GM12874 (cell line): ENCODE measurements at regions not wholly inside any gene's neighbourhood (a gene's known extent, or its start where the extent isn't known, plus 50 kb on each side); places are given as distances from the start of the nearest gene placed in this dataset.

Source experiments
- CTCF ChIP-seq: IDR thresholded peaks from 2 replicates; pipeline ENCODE4 v1.5.1; 2011; ENCODE audit warnings: low read depth, mild to moderate bottlenecking, control low read depth, low read length, moderate library complexity; ENCODE audit not compliant: insufficient read depth

GRCh38 chr9:84504360-84504759 is 163.8 kb upstream of the SLC28A3 start:
- TF ChIP-seq CTCF: no peak

GRCh38 chr9:84511651-84512050 is 157.9 kb upstream of the NTRK2 start:
- TF ChIP-seq CTCF: no peak

- no peak for TF ChIP-seq CTCF
Measured at GRCh38 chr9:84512493-84512892, 157.0 kb upstream of the NTRK2 start.

- TF ChIP-seq CTCF: no peak
Measured at GRCh38 chr9:84513473-84513872, 156.1 kb upstream of the NTRK2 start.

GRCh38 chr9:84513979-84514378 is 155.6 kb upstream of the NTRK2 start:
- no peak for TF ChIP-seq CTCF

GRCh38 chr9:84514421-84514820 is 155.1 kb upstream of the NTRK2 start:
- TF ChIP-seq CTCF: no peak

- TF ChIP-seq CTCF: no peak
Measured at GRCh38 chr9:84517026-84517425, 152.5 kb upstream of the NTRK2 start.

GRCh38 chr9:84519413-84519812 is 150.1 kb upstream of the NTRK2 start:
- TF ChIP-seq CTCF: no peak
